Keratinocyte (primary cell): ENCODE measurements at regions not wholly inside any gene's neighbourhood (a gene's known extent, or its start where the extent isn't known, plus 50 kb on each side); places are given as distances from the start of the nearest gene placed in this dataset.

Experiments used
- DNase-seq: peaks from one replicate; pipeline ENCODE4 v3.0.0-alpha.2; 2011; ENCODE audit warnings: low read depth, missing footprints, low spot score
- FAIRE-seq: peaks from 2 replicates; lab custom pipeline; 2011; peaks lifted over from hg19 to GRCh38; lab: Jason Lieb, UNC
- H2AFZ ChIP-seq: 2 replicates; pipeline ENCODE4 v1.6.0; 2012; ENCODE audit warnings: low read length, control low read depth, inconsistent platforms; ENCODE audit not compliant: control insufficient read depth
- H3K27ac ChIP-seq: 2 replicates; pipeline ENCODE4 v1.5.1; 2011; ENCODE audit warnings: low read length; ENCODE audit not compliant: control insufficient read depth, insufficient read depth
- H3K27me3 ChIP-seq: 3 replicates; pipeline ENCODE4 v1.6.0; 2011; ENCODE audit warnings: low read length; ENCODE audit not compliant: control insufficient read depth, insufficient read depth; ENCODE audit errors: extremely low read depth
- H3K36me3 ChIP-seq, 2 experiments: 2 replicates in 1 of 2; 3 replicates in 1 of 2; pipeline ENCODE4 v1.5.1; 2011; ENCODE audit warnings: low read length in 2 of 2, mild to moderate bottlenecking in 1 of 2; ENCODE audit not compliant: control insufficient read depth in 2 of 2, insufficient read depth in 2 of 2; ENCODE audit errors: extremely low read depth in 1 of 2
- H3K4me1 ChIP-seq: 3 replicates; pipeline ENCODE4 v1.5.1; 2011; ENCODE audit warnings: low read length; ENCODE audit not compliant: control insufficient read depth, insufficient read depth; ENCODE audit errors: extremely low read depth
- H3K4me2 ChIP-seq: 3 replicates; pipeline ENCODE4 v1.6.0; 2011; ENCODE audit warnings: low read depth, low read length; ENCODE audit not compliant: control insufficient read depth, insufficient read depth; ENCODE audit errors: extremely low read depth
- H3K4me3 ChIP-seq, 3 experiments: fragments of 200-600 bp in 1 of 3; sonication (generic) in 1 of 3; 2 replicates in 2 of 3; 3 replicates in 1 of 3; pipeline ENCODE4 v1.5.1; 2011 to 2016; ENCODE audit warnings: low read length in 3 of 3, mild to moderate bottlenecking in 3 of 3, control low read depth in 2 of 3, inconsistent platforms in 1 of 3, low read depth in 1 of 3, mixed read lengths in 1 of 3, mixed run types in 1 of 3, moderate library complexity in 1 of 3; ENCODE audit not compliant: control insufficient read depth in 2 of 3, insufficient read depth in 2 of 3; ENCODE audit errors: extremely low read depth in 1 of 3
- H3K79me2 ChIP-seq: 2 replicates; pipeline ENCODE4 v1.6.0; 2012; ENCODE audit warnings: low read length; ENCODE audit not compliant: control insufficient read depth, insufficient read depth
- H3K9ac ChIP-seq: 3 replicates; pipeline ENCODE4 v1.6.0; 2011; ENCODE audit warnings: low read length; ENCODE audit not compliant: control insufficient read depth, insufficient read depth; ENCODE audit errors: extremely low read depth
- H3K9me1 ChIP-seq: 3 replicates; pipeline ENCODE4 v1.6.0; 2011; ENCODE audit warnings: low read length; ENCODE audit not compliant: control insufficient read depth, insufficient read depth; ENCODE audit errors: extremely low read depth
- H3K9me3 ChIP-seq: 2 replicates; pipeline ENCODE4 v1.5.1; 2012; ENCODE audit warnings: low read depth, low read length; ENCODE audit not compliant: control insufficient read depth
- H4K20me1 ChIP-seq: 3 replicates; pipeline ENCODE4 v1.6.0; 2011; ENCODE audit warnings: low read length; ENCODE audit not compliant: control insufficient read depth, insufficient read depth; ENCODE audit errors: extremely low read depth
- EZH2 ChIP-seq: IDR thresholded peaks from one replicate; pipeline ENCODE4 v1.6.1; 2012; ENCODE audit warnings: inconsistent platforms, mild to moderate bottlenecking, low read length, moderate library complexity
- dilution Hi-C: fragments of 300-500 bp; cut with MboI; formaldehyde crosslinking; loops from one replicate; pipeline ENCODE4 v1.7.0; 2020; ENCODE audit warnings: low sequenced_read_pairs; ENCODE audit not compliant: extremely low pct_ligation_motif_present
- TF ChIP-seq, protein P1 (sequence below), 3 experiments: IDR thresholded peaks in 1 of 3; conservative IDR thresholded peaks in 1 of 3; optimal IDR thresholded peaks in 1 of 3; 2 replicates in 2 of 3; 3 replicates in 1 of 3; pipeline versions ENCODE3 to v1.5.1; 2011; ENCODE audit warnings: low read length in 3 of 3, mild to moderate bottlenecking in 3 of 3, moderate library complexity in 2 of 3, control low read depth in 1 of 3, inconsistent platforms in 1 of 3; ENCODE audit not compliant: insufficient read depth in 2 of 3; ENCODE audit errors: extremely low read depth in 1 of 3

GRCh38 chr4:156335721-156336120 lies 382.1 kb upstream of the CTSO start:
- Histone ChIP-seq H3K27me3 (no peaks in the 10 kb centered on the region), H4K20me1 (no peaks in the 10 kb centered on the region), H3K79me2 (no peaks in the 10 kb centered on the region), H3K4me3 (no peak overlapping the region), H3K9me1 (no peaks in the 10 kb centered on the region), H3K9ac (no peak overlapping the region), H3K9me3 (no peaks in the 10 kb centered on the region), H3K36me3 (no peaks in the 10 kb centered on the region), H3K4me2 (no peak overlapping the region), H3K27ac (no peak overlapping the region), H3K4me1 (peaks cover 3% of the 10 kb centered on the region), H2AFZ (no peak overlapping the region)
- DNase-seq (no peak), FAIRE-seq (no peak)
- dilution Hi-C loops, result no loop called here
- TF ChIP-seq, protein P1, sequence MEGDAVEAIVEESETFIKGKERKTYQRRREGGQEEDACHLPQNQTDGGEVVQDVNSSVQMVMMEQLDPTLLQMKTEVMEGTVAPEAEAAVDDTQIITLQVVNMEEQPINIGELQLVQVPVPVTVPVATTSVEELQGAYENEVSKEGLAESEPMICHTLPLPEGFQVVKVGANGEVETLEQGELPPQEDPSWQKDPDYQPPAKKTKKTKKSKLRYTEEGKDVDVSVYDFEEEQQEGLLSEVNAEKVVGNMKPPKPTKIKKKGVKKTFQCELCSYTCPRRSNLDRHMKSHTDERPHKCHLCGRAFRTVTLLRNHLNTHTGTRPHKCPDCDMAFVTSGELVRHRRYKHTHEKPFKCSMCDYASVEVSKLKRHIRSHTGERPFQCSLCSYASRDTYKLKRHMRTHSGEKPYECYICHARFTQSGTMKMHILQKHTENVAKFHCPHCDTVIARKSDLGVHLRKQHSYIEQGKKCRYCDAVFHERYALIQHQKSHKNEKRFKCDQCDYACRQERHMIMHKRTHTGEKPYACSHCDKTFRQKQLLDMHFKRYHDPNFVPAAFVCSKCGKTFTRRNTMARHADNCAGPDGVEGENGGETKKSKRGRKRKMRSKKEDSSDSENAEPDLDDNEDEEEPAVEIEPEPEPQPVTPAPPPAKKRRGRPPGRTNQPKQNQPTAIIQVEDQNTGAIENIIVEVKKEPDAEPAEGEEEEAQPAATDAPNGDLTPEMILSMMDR (optimal IDR thresholded peaks at IDR 0.05 in 1 of 3, IDR thresholded peaks at IDR 0.05 in 1 of 3, conservative IDR thresholded peaks at IDR 0.05 in 1 of 3; ENCODE audit: extremely low read depth in 1 of 3, insufficient read depth in 2 of 3, low read length in 3 of 3), result no peak
- no peak for TF ChIP-seq EZH2

- Histone ChIP-seq H4K20me1 (no peaks in the 10 kb centered on the region), H3K4me1 (no peaks in the 10 kb centered on the region), H2AFZ (no peak overlapping the region), H3K27me3 (no peaks in the 10 kb centered on the region), H3K9me3 (no peaks in the 10 kb centered on the region), H3K27ac (no peak overlapping the region), H3K4me3 (no peak overlapping the region), H3K4me2 (no peak overlapping the region), H3K9me1 (no peaks in the 10 kb centered on the region), H3K36me3 (no peaks in the 10 kb centered on the region), H3K79me2 (no peaks in the 10 kb centered on the region), H3K9ac (no peak overlapping the region)
- TF ChIP-seq EZH2, result no peak
- TF ChIP-seq, protein P1 (optimal IDR thresholded peaks at IDR 0.05 in 1 of 3, IDR thresholded peaks at IDR 0.05 in 1 of 3, conservative IDR thresholded peaks at IDR 0.05 in 1 of 3; ENCODE audit: extremely low read depth in 1 of 3, insufficient read depth in 2 of 3, low read length in 3 of 3), result no peak
- DNase-seq, result no peak
- dilution Hi-C loops, result no loop called here
- no peak for FAIRE-seq
Measured at GRCh38 chr4:156330436-156331031, 376.9 kb upstream of the CTSO start.
